HUES6 (cell line): ENCODE measurements at regions not wholly inside any gene's neighbourhood (a gene's known extent, or its start where the extent isn't known, plus 50 kb on each side); places are given as distances from the start of the nearest gene placed in this dataset.

Source experiments
- H3K27ac ChIP-seq: 2 replicates; pipeline ENCODE4 v1.7.0; 2013; ENCODE audit warnings: low read depth, mild to moderate bottlenecking, low read length, inconsistent platforms
- H3K27me3 ChIP-seq: 2 replicates; pipeline ENCODE4 v1.6.1; 2013; ENCODE audit warnings: low read length; ENCODE audit not compliant: control insufficient read depth, insufficient read depth
- H3K36me3 ChIP-seq: 2 replicates; pipeline ENCODE4 v1.6.1; 2013; ENCODE audit warnings: low read length; ENCODE audit not compliant: control insufficient read depth, insufficient read depth
- H3K4me1 ChIP-seq: 2 replicates; pipeline ENCODE4 v1.6.1; 2013; ENCODE audit warnings: low read length; ENCODE audit not compliant: control insufficient read depth, insufficient read depth
- H3K4me3 ChIP-seq: 2 replicates; pipeline ENCODE4 v1.5.1; 2013; ENCODE audit warnings: low read depth, low read length
- H3K9ac ChIP-seq: one replicate; pipeline ENCODE4 v1.6.1; 2013; ENCODE audit warnings: mild to moderate bottlenecking, low read length
- H3K9me3 ChIP-seq: 2 replicates; pipeline ENCODE4 v1.6.1; 2013; ENCODE audit warnings: low read depth, low read length; ENCODE audit not compliant: control insufficient read depth, insufficient read depth

- Histone ChIP-seq H3K4me3 (no peak overlapping the region), H3K4me1 (peaks cover 8% of the 10 kb centered on the region; the same call in 1 of the 2 replicates), H3K27me3 (peaks cover 4% of the 10 kb centered on the region; the same call in 1 of the 2 replicates), H3K36me3 (no peaks in the 10 kb centered on the region), H3K27ac (no peak overlapping the region), H3K9me3 (0 out of 2 replicates have a peak, but pooled peaks cover 3% of the 10 kb centered on the region), H3K9ac (no peak overlapping the region)
These were observed 236.0 kb downstream of the IRF8 start for GRCh38 chr16:86134802-86135461.

DNA sequence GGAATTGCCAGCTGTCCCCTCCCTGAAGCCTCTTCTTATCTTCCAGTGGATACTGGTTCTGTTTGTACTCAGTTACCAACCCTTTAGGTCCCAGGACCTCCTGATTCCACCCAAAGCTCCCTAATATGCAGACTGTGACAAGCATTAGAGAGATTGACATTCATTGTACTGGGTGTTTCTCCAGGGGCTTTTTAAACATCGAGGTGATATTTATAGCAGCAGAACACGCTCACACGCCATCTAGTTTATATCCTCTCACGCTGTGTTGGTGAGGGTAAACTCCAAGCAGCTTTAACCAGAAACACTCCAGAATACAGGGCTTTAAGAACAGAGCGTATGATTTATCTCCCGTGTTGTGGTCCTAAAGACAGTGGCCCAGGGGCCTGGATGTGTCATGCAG, 238.4 kb downstream of the IRF8 start:
- Histone ChIP-seq H3K4me3 (no peak overlapping the region), H3K4me1 (peaks cover 8% of the 10 kb centered on the region; the same call in 1 of the 2 replicates), H3K27me3 (peaks cover 4% of the 10 kb centered on the region; the same call in 1 of the 2 replicates), H3K9me3 (0 out of 2 replicates have a peak, but pooled peaks cover 3% of the 10 kb centered on the region), H3K9ac (no peak overlapping the region), H3K36me3 (no peaks in the 10 kb centered on the region), H3K27ac (no peak overlapping the region)

DNA sequence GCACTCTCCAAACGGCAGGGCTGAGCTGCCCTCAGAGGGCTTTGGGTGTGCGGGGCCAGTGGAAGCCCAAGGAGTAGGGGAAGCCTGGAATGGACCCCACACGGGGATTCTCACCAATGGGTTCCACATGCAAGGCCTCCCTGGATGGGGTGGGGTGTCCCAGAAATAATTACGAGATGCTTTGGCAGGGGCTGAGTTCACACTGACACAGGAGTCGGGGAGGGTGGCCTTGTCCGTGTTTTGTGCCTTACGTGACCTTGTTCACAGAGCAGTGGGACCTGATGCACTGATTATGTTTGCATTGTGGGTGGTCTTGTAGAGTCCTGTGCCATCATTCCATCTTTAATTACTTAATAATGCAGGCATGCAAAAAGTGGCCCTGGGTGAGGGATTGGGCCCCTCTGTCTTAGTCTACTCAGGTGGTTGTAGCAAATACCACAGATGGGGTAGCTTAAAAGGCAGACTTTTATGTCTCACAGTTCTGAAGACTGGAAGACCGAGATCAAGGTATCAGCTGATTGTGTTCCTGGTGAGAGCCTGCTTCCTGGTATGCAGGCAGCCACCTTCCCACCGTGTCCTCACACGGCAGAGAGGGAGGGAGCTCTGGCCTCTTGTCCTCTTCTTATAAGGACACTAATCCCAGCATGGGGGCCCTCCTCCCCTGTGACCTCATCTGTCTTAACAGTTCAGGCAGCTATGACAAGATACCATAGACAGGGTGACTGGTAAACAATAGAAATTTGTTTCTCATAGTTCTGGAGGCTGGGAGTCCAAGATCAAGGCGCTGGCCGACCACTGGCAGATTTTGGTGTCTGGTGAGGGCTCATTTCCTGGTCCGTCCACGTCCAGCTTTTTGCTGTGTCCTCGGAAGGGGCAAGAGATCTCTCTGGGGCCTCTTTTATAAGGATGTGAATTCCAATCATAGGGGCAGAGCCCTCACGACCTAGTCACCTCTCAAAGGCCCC, 239.4 kb downstream of the IRF8 start:
- no peak overlapping the region for H3K9ac ChIP-seq
- H3K4me1 ChIP-seq, result peaks cover 8% of the 10 kb centered on the region; the same call in 1 of the 2 replicates
- H3K27ac ChIP-seq, result no peak overlapping the region
- H3K4me3 ChIP-seq, result no peak overlapping the region
- 0 out of 2 replicates have a peak, but pooled peaks cover 3% of the 10 kb centered on the region for H3K9me3 ChIP-seq
- no peaks in the 10 kb centered on the region for H3K36me3 ChIP-seq
- peaks cover 4% of the 10 kb centered on the region; the same call in 1 of the 2 replicates for H3K27me3 ChIP-seq

- no peak overlapping the region for H3K4me3 ChIP-seq
- H3K27me3 ChIP-seq, result no peaks in the 10 kb centered on the region; the same call in 1 of the 2 replicates
- no peak overlapping the region for H3K9ac ChIP-seq
- no peaks in the 10 kb centered on the region for H3K36me3 ChIP-seq
- H3K9me3 ChIP-seq, result no peaks in the 10 kb centered on the region
- H3K4me1 ChIP-seq, result peaks cover 8% of the 10 kb centered on the region; the same call in 1 of the 2 replicates
- H3K27ac ChIP-seq, result no peak overlapping the region
These were observed 243.9 kb downstream of the IRF8 start for GRCh38 chr16:86142801-86143236.

- no peaks in the 10 kb centered on the region; the same call in 1 of the 2 replicates for H3K27me3 ChIP-seq
- H3K4me1 ChIP-seq, result peaks cover under 1% of the 10 kb centered on the region; the same call in 1 of the 2 replicates
- H3K27ac ChIP-seq, result no peak overlapping the region
- no peaks in the 10 kb centered on the region for H3K36me3 ChIP-seq
- no peak overlapping the region for H3K4me3 ChIP-seq
- no peaks in the 10 kb centered on the region for H3K9me3 ChIP-seq
- H3K9ac ChIP-seq, result no peak overlapping the region
These were observed 244.7 kb downstream of the IRF8 start for GRCh38 chr16:86143666-86144065.

GRCh38 chr16:86145669-86146068, 246.7 kb downstream of the IRF8 start:
- Histone ChIP-seq H3K27me3 (no peaks in the 10 kb centered on the region; the same call in 1 of the 2 replicates), H3K4me3 (no peak overlapping the region), H3K9me3 (no peaks in the 10 kb centered on the region), H3K9ac (no peak overlapping the region), H3K27ac (no peak overlapping the region), H3K36me3 (no peaks in the 10 kb centered on the region), H3K4me1 (no peaks in the 10 kb centered on the region)

- Histone ChIP-seq H3K4me3 (no peak overlapping the region), H3K27me3 (no peaks in the 10 kb centered on the region)
These were observed 251.8 kb downstream of the IRF8 start for GRCh38 chr16:86150641-86151238.

GRCh38 chr16:86151239-86151851, 252.4 kb downstream of the IRF8 start:
- Histone ChIP-seq H3K4me1 (no peaks in the 10 kb centered on the region; the same call in 1 of the 2 replicates), H3K4me3 (no peak overlapping the region), H3K9me3 (no peaks in the 10 kb centered on the region), H3K36me3 (no peaks in the 10 kb centered on the region), H3K27ac (no peak overlapping the region; the same call in 1 of the 2 replicates), H3K27me3 (no peaks in the 10 kb centered on the region), H3K9ac (no peak overlapping the region)

More at GRCh38 chr16:86150641-86151238, 251.8 kb downstream of the IRF8 start:
- Histone ChIP-seq H3K36me3 (no peaks in the 10 kb centered on the region), H3K9me3 (no peaks in the 10 kb centered on the region), H3K4me1 (no peaks in the 10 kb centered on the region; the same call in 1 of the 2 replicates), H3K27ac (no peak overlapping the region), H3K9ac (no peak overlapping the region)

DNA sequence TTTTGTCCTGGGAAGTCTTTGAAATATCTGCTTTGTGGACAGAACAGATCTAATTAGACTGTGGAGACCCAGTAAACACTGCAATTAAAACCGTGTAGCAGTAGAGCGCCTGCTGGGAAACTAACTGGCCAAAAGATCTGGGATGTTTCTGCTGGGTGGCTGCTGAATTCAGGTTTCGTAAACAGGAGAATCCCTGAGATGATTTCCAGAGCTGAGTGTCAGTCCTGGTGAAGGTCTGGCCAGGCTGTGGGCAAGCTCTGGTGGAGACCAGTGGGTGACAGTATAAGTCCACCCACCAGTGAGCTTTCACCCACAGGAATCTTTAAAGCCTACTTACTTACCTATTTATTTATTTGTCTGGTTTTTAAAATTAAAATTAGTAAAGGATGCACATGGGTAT, 257.2 kb downstream of the IRF8 start:
- H3K9ac ChIP-seq, result no peak overlapping the region
- H3K9me3 ChIP-seq, result no peaks in the 10 kb centered on the region
- H3K4me3 ChIP-seq, result no peak overlapping the region
- H3K4me1 ChIP-seq, result no peaks in the 10 kb centered on the region; the same call in 1 of the 2 replicates
- H3K27ac ChIP-seq, result no peak overlapping the region
- no peaks in the 10 kb centered on the region for H3K27me3 ChIP-seq
- no peaks in the 10 kb centered on the region for H3K36me3 ChIP-seq

GRCh38 chr16:86157616-86158247, 258.8 kb downstream of the IRF8 start:
- no peaks in the 10 kb centered on the region for H3K27me3 ChIP-seq
- no peaks in the 10 kb centered on the region for H3K4me1 ChIP-seq
- H3K9ac ChIP-seq, result no peak overlapping the region
- H3K4me3 ChIP-seq, result no peak overlapping the region
- no peaks in the 10 kb centered on the region for H3K36me3 ChIP-seq
- no peak overlapping the region for H3K27ac ChIP-seq
- H3K9me3 ChIP-seq, result no peaks in the 10 kb centered on the region
